NCI-H2107 treated with DMSO at 0.1 percent for 48 hours (cell line): ENCODE measurements at regions not wholly inside any gene's neighbourhood (a gene's known extent, or its start where the extent isn't known, plus 50 kb on each side); places are given as distances from the start of the nearest gene placed in this dataset.

Source experiments
- DNase-seq: peaks from one replicate; lab custom pipeline; 2025; ENCODE audit not compliant: unreplicated experiment; lab: John Stamatoyannopoulos, UW

DNA sequence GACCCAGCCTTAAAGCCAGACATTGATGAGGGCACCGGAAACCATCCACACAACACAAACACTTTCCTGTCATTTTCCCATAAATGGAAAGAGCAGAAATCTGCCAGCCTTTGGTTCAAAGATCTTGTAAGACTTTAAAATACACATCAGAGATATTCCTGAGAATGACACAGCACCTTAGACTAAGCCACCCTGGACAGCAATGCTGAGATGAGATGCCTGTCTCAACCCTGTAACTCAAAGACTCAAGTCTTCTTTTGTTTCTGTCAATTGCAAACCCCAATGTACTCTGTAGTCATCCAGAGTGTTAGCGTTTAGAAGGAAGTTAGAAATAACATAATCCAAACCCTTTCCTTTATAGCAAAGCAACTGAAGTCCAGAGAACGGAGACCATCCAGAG, 119.2 kb downstream of the CCNA1 start:
- DNase-seq: no peak

- no peak for DNase-seq
Measured at GRCh38 chr13:36552334-36552733, 120.0 kb downstream of the CCNA1 start.

DNA sequence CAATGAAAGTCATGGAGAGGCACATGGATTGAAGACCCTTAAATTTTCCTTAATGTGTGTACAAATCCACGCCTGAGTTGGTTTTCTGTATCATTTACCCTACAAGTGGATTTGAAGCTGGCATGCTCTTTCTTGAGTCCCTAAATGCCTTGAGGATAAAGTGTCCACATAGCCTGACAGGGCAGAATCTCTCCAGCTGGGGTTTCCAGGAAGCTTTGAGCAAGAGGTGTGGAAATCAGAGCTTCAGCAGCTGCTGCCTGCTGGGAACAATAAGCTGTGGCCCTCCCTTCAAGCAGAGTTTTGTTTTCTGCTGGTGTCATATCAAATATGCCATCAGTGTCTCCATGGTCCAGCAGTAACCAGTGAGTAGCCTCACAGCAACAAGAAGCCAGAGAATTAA, 120.3 kb upstream of the SERTM1 start:
- no peak for DNase-seq

DNA sequence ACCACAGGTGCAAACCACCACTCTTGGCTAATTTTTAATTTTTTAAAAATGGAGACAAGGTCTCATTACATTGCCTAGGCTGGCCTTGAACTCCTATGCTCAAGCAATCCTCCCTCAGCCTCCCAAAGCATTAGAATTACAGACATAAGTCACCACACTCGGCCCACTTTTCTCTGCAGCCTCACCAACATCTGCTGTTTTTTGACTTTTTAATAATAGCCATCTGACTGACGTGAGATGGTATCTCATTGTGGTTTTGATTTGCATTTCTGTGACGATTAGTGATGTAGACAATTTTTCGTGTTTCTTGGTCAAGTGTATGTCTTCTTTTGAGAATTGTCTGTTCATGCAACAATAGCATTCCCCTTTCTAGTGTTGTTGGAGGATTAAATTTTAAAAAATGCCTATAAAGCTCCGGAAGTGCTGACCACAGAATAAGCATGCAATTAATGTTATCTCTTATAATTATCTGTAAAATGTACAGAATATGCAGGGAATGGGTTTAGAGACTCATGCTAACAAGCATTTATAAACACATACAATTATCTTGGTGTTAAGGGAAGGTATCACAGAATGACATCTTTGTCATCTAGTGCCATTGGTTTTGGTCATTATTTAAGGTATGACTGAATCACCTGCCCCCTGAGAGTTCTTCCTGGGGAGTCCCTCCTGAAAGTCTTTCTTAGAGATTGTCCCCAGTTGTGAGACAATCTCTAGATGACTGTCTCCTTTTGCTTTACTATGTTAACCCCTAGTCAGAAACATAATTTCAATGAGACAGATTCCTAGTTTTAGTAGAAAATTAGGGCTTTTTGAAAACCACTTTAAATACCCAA, 118.5 kb upstream of the SERTM1 start:
- DNase-seq: no peak

- DNase-seq: peak; percentile 14
Measured at GRCh38 chr13:36559375-36559774, 114.4 kb upstream of the SERTM1 start.

- DNase-seq: no peak
Measured at GRCh38 chr13:36567485-36567884, 106.3 kb upstream of the SERTM1 start.

- DNase-seq: no peak
Measured at GRCh38 chr13:36570489-36570888, 103.3 kb upstream of the SERTM1 start.

GRCh38 chr13:36571444-36571843, 102.4 kb upstream of the SERTM1 start:
- DNase-seq: no peak

DNA sequence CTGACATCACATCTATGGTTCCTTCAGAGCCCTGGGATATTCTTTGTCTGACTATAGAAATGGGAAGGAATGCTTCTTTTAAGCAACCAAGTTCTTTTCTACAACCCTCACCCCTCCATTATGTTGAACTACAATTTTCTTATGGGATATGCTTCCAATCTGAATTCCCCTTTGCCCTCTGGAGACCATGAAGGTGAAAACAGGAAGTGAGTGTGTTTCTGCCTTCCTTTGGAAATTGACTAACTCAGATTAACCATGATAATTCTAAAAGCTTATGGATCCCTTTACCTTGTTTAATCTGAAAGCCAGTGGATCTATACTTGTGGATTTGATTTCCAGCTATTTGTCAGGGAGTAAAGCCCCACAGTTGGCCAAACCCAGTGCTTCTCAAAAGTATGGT, 90.8 kb upstream of the SERTM1 start:
- no peak for DNase-seq

DNA sequence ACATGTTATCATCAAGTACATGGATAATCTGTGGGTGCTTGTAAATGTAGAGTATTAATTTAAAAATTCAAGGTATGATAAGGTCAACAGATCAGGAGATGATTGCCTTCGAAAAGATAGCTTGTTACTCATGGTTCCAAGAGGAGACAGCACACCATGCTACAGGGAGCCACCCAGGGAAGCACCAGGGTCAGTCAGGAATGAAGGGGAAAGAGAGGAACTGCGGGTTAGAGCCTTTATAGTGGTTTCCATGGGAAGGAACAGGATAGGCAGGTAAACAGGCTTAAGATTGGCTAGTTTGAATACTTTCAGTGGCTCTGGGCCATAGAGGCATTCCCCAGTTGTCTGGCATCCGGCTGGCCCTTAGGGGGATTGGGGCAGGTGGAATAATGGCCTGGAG, 74.2 kb upstream of the SERTM1 start:
- DNase-seq: no peak

DNA sequence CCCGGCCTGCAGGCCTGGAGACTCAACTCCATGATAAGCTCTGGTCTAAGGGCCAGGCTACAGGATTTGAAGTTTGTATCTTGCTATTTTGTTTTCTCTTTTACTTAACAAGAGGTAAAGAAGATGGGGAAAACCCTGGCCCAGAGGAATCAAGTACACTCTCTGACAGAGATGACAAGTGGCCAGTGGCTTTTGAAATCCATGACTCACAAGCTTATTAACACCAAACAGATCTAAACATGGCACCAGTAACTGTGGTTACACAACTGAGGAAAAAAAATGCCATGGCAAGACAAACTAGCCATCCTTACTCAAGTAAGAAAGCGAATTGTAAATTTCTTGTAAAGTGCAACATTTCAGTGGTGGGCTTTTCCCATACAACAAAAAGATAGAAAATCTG, 72.6 kb upstream of the SERTM1 start:
- no peak for DNase-seq

DNA sequence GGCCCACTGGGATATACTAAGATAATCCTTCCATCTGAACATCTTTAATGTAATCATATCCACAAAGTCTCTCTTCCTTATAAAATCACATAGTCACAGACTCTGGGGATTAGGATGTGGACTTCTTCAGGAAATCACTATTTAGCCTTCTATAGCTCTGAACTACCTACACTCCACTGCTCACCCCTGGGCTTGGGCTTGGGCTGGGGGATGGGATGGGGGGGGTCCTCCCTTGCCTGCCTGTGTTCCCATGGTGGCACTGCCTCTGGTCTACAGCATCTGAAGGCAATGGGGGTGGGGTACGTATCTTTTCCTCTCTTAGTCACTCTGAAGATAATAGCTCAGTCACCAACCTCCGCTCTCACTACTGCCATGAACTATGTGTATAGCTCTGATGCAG, 67.8 kb upstream of the SERTM1 start:
- DNase-seq: no peak

GRCh38 chr13:36608474-36608873, 65.3 kb upstream of the SERTM1 start:
- no peak for DNase-seq

DNA sequence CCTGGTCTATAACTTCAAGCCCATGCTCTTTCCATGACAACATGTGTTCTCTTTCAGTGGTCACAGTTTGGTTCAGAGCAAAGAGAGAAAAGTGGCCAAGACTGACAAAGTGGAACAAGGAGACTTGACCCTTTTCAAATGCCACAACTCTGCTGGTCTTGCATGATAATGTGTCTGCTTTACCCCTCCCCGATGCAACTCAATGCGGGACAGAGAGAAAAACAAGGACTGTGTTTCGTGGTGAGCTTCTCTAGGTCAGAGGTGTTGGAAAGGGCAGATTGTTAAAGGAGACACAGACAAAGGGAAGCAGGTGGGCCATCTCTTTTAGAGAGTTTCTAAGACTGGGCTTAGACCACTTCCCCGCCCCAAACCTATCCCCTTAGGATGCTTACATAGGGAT, 61.6 kb upstream of the SERTM1 start:
- no peak for DNase-seq

DNA sequence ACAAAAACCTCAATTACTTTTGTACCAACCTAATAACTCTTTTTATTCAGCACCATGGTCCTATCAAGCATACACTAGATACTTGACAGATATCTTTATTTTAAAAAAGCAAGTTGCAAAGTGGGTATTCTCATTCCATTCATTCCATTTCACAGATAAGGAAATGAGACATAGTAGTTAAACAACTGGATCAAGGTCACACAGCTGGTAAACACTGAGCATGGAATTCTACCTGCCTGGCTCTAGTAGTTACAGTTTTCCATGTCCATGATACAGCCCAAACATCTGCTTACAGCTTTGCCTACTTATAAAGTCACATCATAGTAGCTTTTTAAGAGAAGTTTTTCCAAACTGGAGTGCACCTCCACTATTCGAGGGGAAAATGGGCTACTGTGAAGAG, 57.1 kb upstream of the SERTM1 start:
- no peak for DNase-seq

DNA sequence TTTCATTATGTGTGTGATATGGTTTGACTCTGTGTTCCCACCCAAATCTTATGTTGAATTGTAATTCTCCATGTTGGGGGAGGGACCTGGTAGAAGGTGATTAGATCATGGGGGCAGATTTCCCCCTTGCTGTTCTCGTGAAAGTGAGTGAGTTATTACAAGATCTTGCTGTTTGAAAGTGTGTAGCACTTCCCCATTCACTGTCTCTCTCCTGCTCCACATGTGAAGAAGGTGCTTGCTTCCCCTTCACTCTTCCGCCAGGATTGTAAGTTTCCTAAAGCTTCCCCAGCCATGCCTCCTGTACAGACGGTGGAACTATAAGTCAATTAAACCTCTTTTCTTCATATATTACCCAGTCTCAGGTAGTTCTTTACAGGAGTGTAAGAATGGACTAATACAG, 54.3 kb upstream of the SERTM1 start:
- DNase-seq: no peak
